Uterus (tissue), 2 donors: ENCODE measurements at regions not wholly inside any gene's neighbourhood (a gene's known extent, or its start where the extent isn't known, plus 50 kb on each side); places are given as distances from the start of the nearest gene placed in this dataset.

Experiments
- CTCF ChIP-seq, 4 experiments: fragments of 200-600 bp in 2 of 4; fragments of 450-650 bp in 2 of 4; sonication (generic) in 2 of 4; IDR thresholded peaks; one replicate each; pipeline ENCODE4 v1.5.1; 2016 to 2019; ENCODE audit warnings: antibody characterized with exemption in 4 of 4, mild to moderate bottlenecking in 2 of 4, moderate library complexity in 1 of 4
- POLR2A ChIP-seq, 2 donors: fragments of 450-650 bp; IDR thresholded peaks; one replicate each; pipeline ENCODE4 v1.6.1; 2016; ENCODE audit warnings: antibody characterized with exemption in 2 of 2, mild to moderate bottlenecking in 1 of 2, moderate library complexity in 1 of 2

GRCh38 chr4:128721896-128722295 is 87.6 kb upstream of the JADE1 start:
- TF ChIP-seq CTCF (IDR thresholded peaks at IDR 0.05) = no peak
- no peak for TF ChIP-seq POLR2A (IDR thresholded peaks at IDR 0.05)
